LNCaP clone FGC (cell line): ENCODE measurements at regions not wholly inside any gene's neighbourhood (a gene's known extent, or its start where the extent isn't known, plus 50 kb on each side); places are given as distances from the start of the nearest gene placed in this dataset.
"Not testable (repeated sequence)": the region's sequence is repeated elsewhere in the genome, so short reads cannot be mapped to it uniquely, and the experiment has no call there.

Experiments used
- DNase-seq: peaks from one replicate; pipeline ENCODE4 v3.0.0-alpha.2; 2011; ENCODE audit warnings: low read depth
- H3K4me3 ChIP-seq: 2 replicates; pipeline ENCODE4 v1.5.1; 2011; ENCODE audit warnings: mild to moderate bottlenecking, low read depth, low read length, control low read depth
- CTCF ChIP-seq: IDR thresholded peaks from 2 replicates; pipeline ENCODE4 v1.5.1; 2012; ENCODE audit warnings: mild to moderate bottlenecking; ENCODE audit not compliant: control insufficient read depth, insufficient read depth; ENCODE audit errors: extremely low read depth

GRCh38 chr2:71961289-71962027 lies 186.2 kb downstream of the CYP26B1 start:
- no peak for DNase-seq
- no peak overlapping the region for H3K4me3 ChIP-seq
- TF ChIP-seq CTCF, result no peak

- no peak for TF ChIP-seq CTCF
- no peak overlapping the region for H3K4me3 ChIP-seq
- DNase-seq, result no peak
Measured at GRCh38 chr2:71959494-71959893, 188.2 kb downstream of the CYP26B1 start.

DNA sequence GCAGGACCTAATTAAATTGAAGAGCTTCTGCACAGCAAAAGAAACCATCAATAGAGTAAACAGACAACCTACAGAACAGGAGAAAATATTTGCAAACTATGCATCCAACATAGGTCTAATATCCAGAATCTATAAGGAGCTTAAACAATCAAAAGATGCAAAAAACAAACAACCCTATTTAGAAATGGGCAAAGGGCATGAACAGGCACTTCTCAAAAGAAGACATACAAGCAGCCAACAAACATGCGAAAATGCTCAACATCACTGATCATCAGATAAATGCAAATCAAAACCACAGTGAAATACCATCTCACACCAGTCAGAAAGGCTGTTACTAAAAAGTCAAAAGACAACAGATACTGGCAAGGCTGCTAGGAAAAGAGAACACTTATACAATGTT lies 189.2 kb downstream of the CYP26B1 start:
- not testable (repeated sequence) for DNase-seq, H3K4me3 ChIP-seq

DNA sequence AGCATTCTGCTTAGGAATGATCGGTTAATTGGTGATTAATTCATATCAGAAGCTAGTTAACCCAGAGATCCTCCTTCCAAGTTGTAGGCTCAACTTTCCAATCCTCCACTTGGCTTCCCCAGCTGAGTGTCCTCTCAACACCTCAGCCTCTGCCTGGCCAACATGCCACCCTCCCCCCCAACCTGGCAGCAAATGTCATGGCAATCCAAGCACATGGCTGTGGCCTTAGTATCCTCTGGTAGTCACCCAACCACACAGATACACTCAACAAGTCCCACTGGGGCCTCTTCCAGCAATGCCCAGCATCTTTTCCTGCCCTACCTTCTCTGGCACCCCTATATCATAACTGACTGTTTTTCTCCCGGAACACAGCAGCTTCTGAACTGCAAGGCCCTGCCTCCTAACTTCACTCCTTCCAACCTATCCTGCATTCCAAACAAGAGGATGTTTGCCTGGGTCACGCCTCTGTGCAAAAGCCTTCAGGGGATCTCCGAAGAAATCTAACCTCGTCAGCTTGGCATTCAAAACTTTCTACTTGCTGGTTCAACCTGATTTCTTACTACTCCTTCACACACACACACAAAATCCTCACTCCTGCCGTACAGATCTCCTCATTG lies 195.0 kb downstream of the CYP26B1 start:
- no peak overlapping the region for H3K4me3 ChIP-seq
- DNase-seq, result no peak
- no peak for TF ChIP-seq CTCF

DNA sequence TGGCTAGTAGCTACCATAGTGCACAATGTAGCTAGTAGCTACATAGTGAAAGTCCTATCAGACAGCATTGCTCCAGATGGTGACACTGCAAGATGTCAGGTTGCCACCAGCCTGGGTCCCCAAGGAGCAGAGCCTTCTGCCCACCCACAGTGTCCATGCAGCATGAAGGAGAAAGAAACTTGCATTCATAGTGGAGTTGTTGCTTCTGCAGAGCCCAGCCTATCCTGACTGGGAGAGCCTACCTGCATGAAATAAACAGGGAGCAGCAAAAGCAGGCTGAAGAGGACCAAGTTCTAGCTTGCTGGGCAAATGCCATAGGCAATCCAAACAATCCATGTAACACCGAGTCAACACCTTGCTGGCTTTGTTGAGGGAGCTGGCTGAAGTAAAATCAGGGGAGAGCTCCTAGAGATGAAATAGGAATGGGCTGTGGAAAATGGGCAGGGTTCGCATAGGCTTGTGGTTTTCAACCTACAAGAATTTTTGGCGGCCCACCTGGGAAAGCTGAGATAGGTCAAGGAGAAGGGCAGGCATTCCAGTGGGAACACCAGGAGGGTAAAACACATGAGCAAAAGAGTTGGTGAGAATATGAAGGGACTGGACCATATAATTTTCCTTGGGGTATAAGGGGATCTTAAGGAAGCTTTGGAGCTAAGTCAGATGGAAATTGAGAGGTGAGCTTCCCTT lies 195.8 kb downstream of the CYP26B1 start:
- DNase-seq, result no peak
- no peak overlapping the region for H3K4me3 ChIP-seq
- no peak for TF ChIP-seq CTCF

GRCh38 chr2:71951083-71951468 lies 196.6 kb downstream of the CYP26B1 start:
- TF ChIP-seq CTCF, result no peak
- H3K4me3 ChIP-seq, result no peak overlapping the region
- no peak for DNase-seq

GRCh38 chr2:71950256-71951082 lies 197.2 kb downstream of the CYP26B1 start:
- no peak for TF ChIP-seq CTCF
- no peak overlapping the region for H3K4me3 ChIP-seq
- DNase-seq, result no peak
